Fibroblast of skin of right biceps (primary cell): ENCODE measurements at regions not wholly inside any gene's neighbourhood (a gene's known extent, or its start where the extent isn't known, plus 50 kb on each side); places are given as distances from the start of the nearest gene placed in this dataset.

Source experiments
- DNase-seq: peaks from one replicate; pipeline ENCODE4 v3.0.0-alpha.2; 2013

- no peak for DNase-seq
These were observed 172.4 kb upstream of the AGR3 start for GRCh38 chr7:17054206-17054605.

GRCh38 chr7:17054836-17055235 lies 173.1 kb upstream of the AGR3 start:
- DNase-seq: no peak

- no peak for DNase-seq
These were observed 173.8 kb upstream of the AGR3 start for GRCh38 chr7:17055596-17055995.

- DNase-seq: no peak
These were observed 174.8 kb upstream of the AGR3 start for GRCh38 chr7:17056491-17057142.

GRCh38 chr7:17057143-17057509 lies 175.3 kb upstream of the AGR3 start:
- DNase-seq: no peak

- DNase-seq: peak; percentile 47
These were observed 176.8 kb upstream of the AGR3 start for GRCh38 chr7:17058568-17058967.

GRCh38 chr7:17060051-17060450 lies 178.3 kb upstream of the AGR3 start:
- no peak for DNase-seq

- no peak for DNase-seq
These were observed 179.7 kb upstream of the AGR3 start for GRCh38 chr7:17061443-17061842.

GRCh38 chr7:17062151-17063044 lies 180.6 kb upstream of the AGR3 start:
- no peak for DNase-seq

GRCh38 chr7:17063045-17063383 lies 181.2 kb upstream of the AGR3 start:
- no peak for DNase-seq

- no peak for DNase-seq
These were observed 185.9 kb upstream of the AGR3 start for GRCh38 chr7:17067691-17068090.

- no peak for DNase-seq
These were observed 187.4 kb upstream of the AGR3 start for GRCh38 chr7:17069146-17069545.

GRCh38 chr7:17070231-17070708 lies 188.5 kb upstream of the AGR3 start:
- DNase-seq: no peak

- no peak for DNase-seq
These were observed 190.1 kb upstream of the AGR3 start for GRCh38 chr7:17071866-17072265.

- no peak for DNase-seq
These were observed 193.9 kb upstream of the AGR3 start for GRCh38 chr7:17075601-17076255.

- DNase-seq: no peak
These were observed 196.5 kb upstream of the AGR3 start for GRCh38 chr7:17078298-17078697.

GRCh38 chr7:17083392-17084165 lies 201.8 kb upstream of the AGR3 start:
- DNase-seq: no peak

GRCh38 chr7:17084166-17084475 lies 202.3 kb upstream of the AGR3 start:
- no peak for DNase-seq

GRCh38 chr7:17085186-17085585 lies 203.4 kb upstream of the AGR3 start:
- no peak for DNase-seq

- no peak for DNase-seq
These were observed 204.6 kb upstream of the AGR3 start for GRCh38 chr7:17086403-17086802.

GRCh38 chr7:17090751-17091150 lies 207.7 kb upstream of the AHR start:
- DNase-seq: peak; percentile 83

- DNase-seq: no peak
These were observed 205.0 kb upstream of the AHR start for GRCh38 chr7:17093461-17093860.

GRCh38 chr7:17094963-17095574 lies 203.4 kb upstream of the AHR start:
- DNase-seq: peak; percentile 77
